ENCODE measurements at regions not wholly inside any gene's neighbourhood (a gene's known extent, or its start where the extent isn't known, plus 50 kb on each side); places are given as distances from the start of the nearest gene placed in this dataset.

- TF ChIP-seq POLR2AphosphoS5 (IDR thresholded peaks at IDR 0.05; ENCODE audit: low read depth, low read length) (no peak), EZH2 (IDR thresholded peaks at IDR 0.05) (no peak)
- TF ChIP-seq, protein P1, sequence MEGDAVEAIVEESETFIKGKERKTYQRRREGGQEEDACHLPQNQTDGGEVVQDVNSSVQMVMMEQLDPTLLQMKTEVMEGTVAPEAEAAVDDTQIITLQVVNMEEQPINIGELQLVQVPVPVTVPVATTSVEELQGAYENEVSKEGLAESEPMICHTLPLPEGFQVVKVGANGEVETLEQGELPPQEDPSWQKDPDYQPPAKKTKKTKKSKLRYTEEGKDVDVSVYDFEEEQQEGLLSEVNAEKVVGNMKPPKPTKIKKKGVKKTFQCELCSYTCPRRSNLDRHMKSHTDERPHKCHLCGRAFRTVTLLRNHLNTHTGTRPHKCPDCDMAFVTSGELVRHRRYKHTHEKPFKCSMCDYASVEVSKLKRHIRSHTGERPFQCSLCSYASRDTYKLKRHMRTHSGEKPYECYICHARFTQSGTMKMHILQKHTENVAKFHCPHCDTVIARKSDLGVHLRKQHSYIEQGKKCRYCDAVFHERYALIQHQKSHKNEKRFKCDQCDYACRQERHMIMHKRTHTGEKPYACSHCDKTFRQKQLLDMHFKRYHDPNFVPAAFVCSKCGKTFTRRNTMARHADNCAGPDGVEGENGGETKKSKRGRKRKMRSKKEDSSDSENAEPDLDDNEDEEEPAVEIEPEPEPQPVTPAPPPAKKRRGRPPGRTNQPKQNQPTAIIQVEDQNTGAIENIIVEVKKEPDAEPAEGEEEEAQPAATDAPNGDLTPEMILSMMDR (IDR thresholded peaks at IDR 0.05 in 2 of 3, conservative IDR thresholded peaks at IDR 0.05 in 1 of 3; ENCODE audit: borderline replicate concordance in 1 of 3, insufficient read depth in 1 of 3, low read depth in 2 of 3, low read length in 2 of 3): no peak
Observed at GRCh38 chr3:159127021-159127392, 325.2 kb downstream of the MFSD1 start.

Measured in HCT116 (cell line).